ENCODE measurements at regions not wholly inside any gene's neighbourhood (a gene's known extent, or its start where the extent isn't known, plus 50 kb on each side); places are given as distances from the start of the nearest gene placed in this dataset.
A peak's percentile ranks its signal among the peaks of the same experiment; 100 is the strongest.

- H2AFZ ChIP-seq (ENCODE audit: low read depth) = no peak overlapping the region
Observed at GRCh38 chr3:67819447-67819846, 165.0 kb upstream of the SUCLG2 start.

DNA sequence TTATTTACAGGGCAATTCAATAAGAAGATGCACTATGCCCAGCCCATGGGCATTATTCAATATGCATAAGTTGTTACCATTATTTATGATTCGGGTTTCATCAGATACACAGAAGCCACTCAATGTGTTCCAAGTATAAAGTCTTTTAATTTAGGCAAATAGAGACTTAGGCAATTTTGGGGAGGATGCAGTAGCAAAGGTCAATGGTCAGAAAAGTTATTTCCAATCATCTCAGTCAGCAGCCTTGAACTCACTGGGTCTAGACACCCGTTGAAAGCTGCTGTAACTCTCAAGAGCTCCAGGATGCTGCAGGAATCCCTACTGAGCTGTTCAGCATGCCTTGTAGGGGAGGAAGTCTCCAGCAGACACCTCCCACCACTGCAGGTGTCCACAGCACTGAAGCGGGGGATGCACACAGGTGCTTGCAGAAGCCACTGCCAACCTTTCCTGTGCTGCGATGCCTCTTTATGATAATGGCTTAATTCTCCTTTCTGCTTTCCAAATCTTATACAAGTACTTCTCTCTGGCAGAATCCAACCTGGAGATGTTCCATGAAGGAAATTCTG, 155.0 kb upstream of the SUCLG2 start:
- DNase-seq = no peak
- Histone ChIP-seq H4K20me1 (ENCODE audit: insufficient read depth) (no peaks in the 10 kb centered on the region), H3K4me1 (ENCODE audit: control insufficient read depth in 1 of 2, insufficient read depth in 2 of 2, low read depth in 1 of 2, low read length in 1 of 2) (no peaks in the 10 kb centered on the region), H3K4me2 (no peak overlapping the region), H3K79me2 (ENCODE audit: insufficient read depth) (no peaks in the 10 kb centered on the region), H3F3A (replicated peaks; ENCODE audit: insufficient read depth) (no peaks in the 10 kb centered on the region), H3K36me3 (replicated peaks in 1 of 2; ENCODE audit: control insufficient read depth in 1 of 2, insufficient read depth in 2 of 2, low read length in 1 of 2) (no peaks in the 10 kb centered on the region), H3K9me3 (no peaks in the 10 kb centered on the region), H3K27ac (ENCODE audit: low read depth in 2 of 2, low read length in 1 of 2) (no peak overlapping the region), H3K9me2 (no peaks in the 10 kb centered on the region), H3K27me3 (ENCODE audit: insufficient read depth) (no peaks in the 10 kb centered on the region), H2AFZ (ENCODE audit: low read depth) (no peak overlapping the region), H3K9ac (no peak overlapping the region), H3K4me3 (ENCODE audit: low read depth in 2 of 2, low read length in 1 of 2) (no peak overlapping the region)
- ChIA-PET CTCF (interaction anchor here (0.7 kb wide), 1 partner anchor 47 kb away, joined by 3 read pairs; no protein-coding TSS in a partner anchor), POLR2A (no interaction called here)
- TF ChIP-seq NRF1 (IDR thresholded peaks at IDR 0.05; ENCODE audit: low read depth, low read length) (no peak), EP300 (IDR thresholded peaks at IDR 0.05; ENCODE audit: borderline replicate concordance in 1 of 2, low read depth in 1 of 2, low read length in 1 of 2) (no peak), GABPA (IDR thresholded peaks at IDR 0.05; ENCODE audit: low read depth) (no peak)
- 64% methylated on average over 3 of the region's 4 CpGs for WGBS (ENCODE audit: low lambda C conversion rate)

More at GRCh38 chr3:67819447-67819846, 165.0 kb upstream of the SUCLG2 start:
- no peak overlapping the region for H3K4me2 ChIP-seq
- H3K27ac ChIP-seq (ENCODE audit: low read depth in 2 of 2, low read length in 1 of 2) = no peak overlapping the region
- H3F3A ChIP-seq (replicated peaks; ENCODE audit: insufficient read depth) = no peaks in the 10 kb centered on the region
- no peaks in the 10 kb centered on the region for H3K9me2 ChIP-seq
- no peak overlapping the region for H3K9ac ChIP-seq
- H3K9me3 ChIP-seq = no peaks in the 10 kb centered on the region
- H4K20me1 ChIP-seq (ENCODE audit: insufficient read depth) = no peaks in the 10 kb centered on the region
- no peak for TF ChIP-seq RCOR1 (IDR thresholded peaks at IDR 0.05; ENCODE audit: low read length)
- peak; percentile 29; the same call in 1 of the 2 replicates for TF ChIP-seq RAD21 (IDR thresholded peaks at IDR 0.05; ENCODE audit: low read length)
- 0 out of 2 replicates have a peak, but pooled peaks have one; percentile 18 for TF ChIP-seq CTCF (IDR thresholded peaks at IDR 0.05)
- H3K79me2 ChIP-seq (ENCODE audit: insufficient read depth) = no peaks in the 10 kb centered on the region
- WGBS (ENCODE audit: low lambda C conversion rate) = 0% methylated on average over 1 of the region's 1 CpG
- ChIA-PET CTCF (interaction anchor here (1.1 to 2.1 kb wide), 3 partner anchors 434 to 1056 kb away, joined by 3 to 7 read pairs (median 4); no protein-coding TSS in a partner anchor), POLR2A (no interaction called here)
- DNase-seq = no peak
- H3K36me3 ChIP-seq (replicated peaks in 1 of 2; ENCODE audit: control insufficient read depth in 1 of 2, insufficient read depth in 2 of 2, low read length in 1 of 2) = no peaks in the 10 kb centered on the region
- H3K27me3 ChIP-seq (ENCODE audit: insufficient read depth) = no peaks in the 10 kb centered on the region
- no peaks in the 10 kb centered on the region for H3K4me1 ChIP-seq (ENCODE audit: control insufficient read depth in 1 of 2, insufficient read depth in 2 of 2, low read depth in 1 of 2, low read length in 1 of 2)
- H3K4me3 ChIP-seq (ENCODE audit: low read depth in 2 of 2, low read length in 1 of 2) = no peak overlapping the region

- DNase-seq = no peak
- H3K4me2 ChIP-seq = no peak overlapping the region
- no peak overlapping the region for H2AFZ ChIP-seq (ENCODE audit: low read depth)
- no peaks in the 10 kb centered on the region for H3K27me3 ChIP-seq (ENCODE audit: insufficient read depth)
- CTCF ChIA-PET = interaction anchor here (0.7 kb wide), 1 partner anchor 47 kb away, joined by 3 read pairs; no protein-coding TSS in a partner anchor
- no peak overlapping the region for H3K27ac ChIP-seq (ENCODE audit: low read depth in 2 of 2, low read length in 1 of 2)
- H4K20me1 ChIP-seq (ENCODE audit: insufficient read depth) = no peaks in the 10 kb centered on the region
- H3K9ac ChIP-seq = no peak overlapping the region
- no peak for TF ChIP-seq JUND (IDR thresholded peaks at IDR 0.05)
- H3K9me2 ChIP-seq = no peaks in the 10 kb centered on the region
- H3K4me1 ChIP-seq (ENCODE audit: control insufficient read depth in 1 of 2, insufficient read depth in 2 of 2, low read depth in 1 of 2, low read length in 1 of 2) = no peaks in the 10 kb centered on the region
- no peaks in the 10 kb centered on the region for H3K9me3 ChIP-seq
- H3K36me3 ChIP-seq (replicated peaks in 1 of 2; ENCODE audit: control insufficient read depth in 1 of 2, insufficient read depth in 2 of 2, low read length in 1 of 2) = no peaks in the 10 kb centered on the region
- H3K79me2 ChIP-seq (ENCODE audit: insufficient read depth) = no peaks in the 10 kb centered on the region
- POLR2A ChIA-PET = no interaction called here
- H3K4me3 ChIP-seq (ENCODE audit: low read depth in 2 of 2, low read length in 1 of 2) = no peak overlapping the region
- no peaks in the 10 kb centered on the region for H3F3A ChIP-seq (replicated peaks; ENCODE audit: insufficient read depth)
- WGBS (ENCODE audit: low lambda C conversion rate) = 18% methylated on average over 3 of the region's 3 CpGs
Observed at GRCh38 chr3:67808906-67809305, 154.5 kb upstream of the SUCLG2 start.
